ENCODE measurements at regions not wholly inside any gene's neighbourhood (a gene's known extent, or its start where the extent isn't known, plus 50 kb on each side); places are given as distances from the start of the nearest gene placed in this dataset.

GRCh38 chrX:39577985-39578869, 519.5 kb downstream of the BCOR start:
- DNase-seq = no peak

GRCh38 chrX:39580043-39580442, 517.7 kb downstream of the BCOR start:
- DNase-seq = no peak

- no peak for DNase-seq
Observed at GRCh38 chrX:39581411-39581810, 516.3 kb downstream of the BCOR start.

DNA sequence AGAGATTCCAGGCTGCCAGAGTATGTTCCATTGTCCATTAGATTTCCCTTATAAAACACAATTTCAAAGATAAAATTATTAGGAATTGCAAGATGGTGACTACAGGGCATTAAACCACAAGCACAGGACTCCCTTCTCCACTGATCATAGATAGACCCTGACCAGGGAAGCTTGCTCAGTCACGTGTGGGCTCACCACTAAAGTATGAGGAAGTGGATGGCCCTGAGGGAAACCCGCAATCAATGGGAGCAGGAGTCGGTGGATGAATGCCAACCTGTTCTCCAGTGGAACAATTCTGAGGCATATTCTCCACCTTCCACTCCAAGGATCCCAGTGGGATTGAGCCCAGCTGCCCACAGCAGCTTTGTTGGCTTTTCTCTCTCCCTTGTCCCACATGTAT, 515.7 kb downstream of the BCOR start:
- no peak for DNase-seq

DNA sequence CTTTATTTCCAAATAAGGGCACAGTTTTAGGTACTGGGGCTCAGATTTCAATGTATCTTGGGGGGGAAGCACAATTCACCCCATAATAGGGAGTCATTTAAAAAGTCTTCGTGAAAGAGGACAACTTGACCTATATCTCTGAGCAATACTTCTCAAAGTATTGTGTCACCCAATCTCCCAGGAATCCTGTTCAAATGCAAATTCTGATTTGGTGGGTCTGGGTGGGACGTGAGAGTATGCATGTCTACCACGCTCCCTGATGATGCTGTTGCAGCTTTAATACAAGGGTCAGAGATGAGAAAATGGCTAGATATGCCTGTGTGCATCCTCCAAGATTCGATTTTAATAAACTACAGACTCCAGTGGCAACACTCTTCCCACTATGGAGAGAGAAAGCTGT, 514.8 kb downstream of the BCOR start:
- DNase-seq = no peak

DNA sequence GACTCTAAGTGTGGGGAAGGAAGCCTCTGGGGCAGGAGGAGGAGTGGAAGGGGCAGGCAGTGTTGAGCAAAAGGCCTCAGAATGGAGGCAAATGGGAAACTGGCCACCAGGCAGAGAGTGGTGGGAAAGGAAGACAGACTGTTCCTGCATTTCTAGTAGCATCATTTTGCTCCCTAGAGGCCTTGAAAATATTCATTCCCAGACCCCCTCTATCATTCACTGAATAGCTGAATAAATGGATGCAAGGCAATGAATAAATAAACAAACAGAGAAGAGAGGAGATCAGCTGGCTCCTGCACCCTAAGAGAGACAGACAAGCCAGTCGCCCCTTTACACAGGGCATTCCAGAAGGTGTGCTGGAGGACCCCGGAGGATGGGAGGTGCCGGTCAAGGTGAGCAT, 511.9 kb downstream of the BCOR start:
- DNase-seq = no peak

- no peak for DNase-seq
Observed at GRCh38 chrX:39586359-39586758, 511.4 kb downstream of the BCOR start.

GRCh38 chrX:39591099-39591498, 506.7 kb downstream of the BCOR start:
- DNase-seq = no peak

- DNase-seq = no peak
Observed at GRCh38 chrX:39592776-39593175, 505.0 kb downstream of the BCOR start.

DNA sequence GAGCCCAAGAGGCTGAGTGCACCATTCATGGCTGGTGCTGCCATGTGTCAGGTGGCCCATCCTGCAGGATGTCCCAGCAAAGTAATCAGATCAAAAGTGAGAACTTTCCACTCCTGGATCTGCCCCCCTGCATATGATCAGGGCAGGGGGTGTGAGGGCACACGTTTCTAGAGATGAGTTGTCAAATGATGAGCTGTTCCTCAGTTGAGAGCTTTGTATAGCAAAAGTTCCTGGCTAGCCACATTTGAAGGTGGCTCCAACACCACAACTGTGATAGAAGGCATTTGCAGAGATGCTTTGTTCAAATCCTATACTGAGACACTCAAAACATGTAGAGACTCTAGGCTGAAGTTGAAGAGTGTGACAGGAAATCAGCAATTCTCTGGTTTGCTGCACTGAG, 501.8 kb downstream of the BCOR start:
- DNase-seq = no peak

GRCh38 chrX:39596437-39596836, 501.3 kb downstream of the BCOR start:
- DNase-seq = no peak

DNA sequence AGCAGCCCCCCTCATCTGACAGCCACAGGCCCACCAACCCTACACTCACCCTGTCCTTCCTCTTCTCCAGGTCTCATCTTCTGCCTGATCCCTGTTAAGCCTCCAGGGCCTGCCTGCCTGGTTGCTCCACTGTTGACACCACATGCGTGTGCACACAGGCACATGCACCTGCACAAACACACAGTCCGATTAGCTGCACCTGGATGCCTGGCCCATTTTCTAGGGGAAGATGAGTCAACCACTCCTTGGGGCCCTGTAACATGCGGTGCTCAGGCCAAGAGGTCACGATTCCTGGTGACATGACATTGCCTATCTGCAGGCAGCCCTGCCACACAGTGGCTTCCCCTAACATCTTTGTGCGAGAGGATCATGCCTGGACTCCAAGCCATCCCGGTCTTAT, 498.4 kb downstream of the BCOR start:
- DNase-seq = no peak

- no peak for DNase-seq
Observed at GRCh38 chrX:39600222-39600621, 497.5 kb downstream of the BCOR start.

DNA sequence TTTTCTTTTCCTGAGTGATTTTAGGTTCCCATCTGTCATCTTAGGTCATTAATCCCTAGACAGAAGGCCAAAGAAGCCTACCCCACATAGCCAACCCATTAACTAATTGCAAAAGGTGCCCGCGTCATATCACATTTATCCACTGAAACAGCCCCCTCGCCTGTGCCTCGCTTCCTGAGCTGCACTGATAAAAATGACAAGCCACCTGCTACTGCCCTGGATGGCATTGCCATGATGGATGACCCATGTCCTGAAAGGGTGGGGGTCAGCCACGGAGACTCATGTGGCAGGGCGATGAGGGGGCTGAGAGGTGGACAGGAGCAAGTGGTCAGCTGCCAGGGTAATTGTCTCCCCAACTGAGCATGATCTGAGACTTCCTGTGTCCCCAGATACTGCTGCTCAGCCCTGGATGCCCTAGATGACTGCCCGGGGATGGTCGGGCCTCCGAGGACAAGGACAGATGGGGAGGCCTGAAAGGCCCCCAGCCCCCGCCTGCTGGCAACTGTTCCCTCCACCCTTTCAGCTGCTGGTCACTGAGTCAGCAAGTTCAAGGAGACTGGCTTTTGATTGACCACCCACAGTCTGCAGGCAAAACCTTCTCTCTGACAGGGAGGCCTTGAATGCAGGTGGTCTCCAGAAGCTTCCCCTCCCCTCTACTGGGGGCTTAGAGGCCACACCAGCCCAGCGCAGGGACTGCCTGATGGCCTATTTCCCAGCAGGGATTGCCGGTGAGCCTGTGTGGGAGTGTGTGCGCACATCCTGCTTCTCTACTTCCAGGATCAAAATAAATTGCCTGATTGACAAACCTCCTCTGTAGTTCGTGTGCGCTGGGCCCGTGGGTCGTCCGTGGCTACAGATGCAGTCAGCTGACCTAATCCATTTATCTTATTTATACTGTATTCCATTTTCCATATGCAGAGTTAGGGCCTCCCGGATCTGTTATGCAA, 496.3 kb downstream of the BCOR start:
- DNase-seq = no peak

DNA sequence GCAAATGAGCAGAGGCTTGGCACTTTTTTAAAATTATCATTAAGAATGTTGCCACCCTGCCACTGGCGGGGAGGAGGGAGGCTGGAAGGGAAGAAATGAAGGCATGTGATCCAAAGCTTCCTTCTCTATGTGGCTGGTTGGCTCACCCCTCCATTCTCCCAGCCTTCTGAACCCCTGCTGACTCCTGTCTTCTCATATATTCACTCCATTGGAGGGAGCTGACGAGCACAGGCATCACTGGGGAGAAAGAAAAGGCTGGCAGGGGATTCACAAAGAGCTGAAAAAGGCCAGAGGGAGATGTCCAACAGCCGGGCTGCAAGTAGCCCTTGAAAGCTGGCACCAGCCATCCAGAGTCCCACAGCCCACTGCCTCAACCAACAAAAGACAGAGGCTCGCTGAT, 495.6 kb downstream of the BCOR start:
- DNase-seq = no peak

GRCh38 chrX:39603230-39603629, 494.5 kb downstream of the BCOR start:
- DNase-seq = no peak

GRCh38 chrX:39605183-39605582, 492.6 kb downstream of the BCOR start:
- DNase-seq = no peak

- no peak for DNase-seq
Observed at GRCh38 chrX:39605866-39606265, 491.9 kb downstream of the BCOR start.

DNA sequence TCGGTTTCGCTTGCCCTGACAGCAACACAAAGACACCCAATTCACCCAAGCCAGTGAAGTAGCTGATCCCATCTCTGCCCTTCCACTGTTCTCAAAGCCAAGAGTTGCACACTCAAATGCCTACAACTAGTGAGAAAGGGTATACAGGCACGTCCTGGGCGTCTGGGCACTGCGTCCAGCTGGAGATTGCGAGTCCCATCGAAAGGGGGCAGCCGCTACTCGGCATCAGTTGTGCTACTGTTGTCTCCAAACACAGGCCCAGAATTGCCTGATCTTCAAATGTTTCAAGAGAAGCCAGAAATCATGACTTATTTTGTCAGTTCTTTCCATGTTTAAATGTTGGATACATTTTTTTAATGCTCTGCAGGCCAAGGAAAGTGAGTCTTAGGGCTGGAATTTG, 487.8 kb downstream of the BCOR start:
- peak in 1 of 2 donors; percentile 12 for DNase-seq

- DNase-seq = no peak
Observed at GRCh38 chrX:39611468-39611867, 486.3 kb downstream of the BCOR start.

GRCh38 chrX:39613482-39613995, 484.2 kb downstream of the BCOR start:
- DNase-seq = no peak

DNA sequence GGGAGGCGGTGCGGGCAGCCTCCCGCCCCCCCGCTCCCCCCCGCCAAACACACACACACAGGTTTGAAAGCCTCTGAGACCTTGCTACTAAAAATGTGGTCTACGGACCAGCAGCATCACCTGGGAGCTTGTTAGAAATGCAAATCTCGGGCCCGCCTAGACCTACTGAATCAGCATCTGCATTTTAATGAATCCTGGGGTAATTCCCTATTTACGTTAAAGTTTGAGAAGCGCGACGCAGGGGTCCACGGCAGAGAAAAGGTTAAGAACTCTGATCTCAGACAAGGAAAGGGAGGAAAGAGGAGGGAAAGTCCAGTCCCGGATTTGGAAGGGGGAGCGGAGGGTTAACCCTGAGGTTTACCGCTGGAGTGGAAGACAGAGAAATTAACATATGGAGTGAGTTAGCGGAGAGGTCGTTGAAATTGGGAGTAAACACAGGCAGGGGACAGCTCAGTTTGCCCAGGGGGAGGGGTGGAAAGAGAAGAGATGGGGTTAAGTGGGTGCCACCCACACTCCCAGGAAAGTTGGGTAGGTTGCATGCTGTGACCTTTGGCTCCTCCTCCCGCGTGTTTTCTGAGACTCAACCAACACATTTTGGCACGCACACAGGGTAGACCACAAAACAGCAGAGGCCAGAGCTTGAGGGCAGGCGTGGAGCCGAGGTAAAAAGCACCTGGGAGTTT, 483.6 kb downstream of the BCOR start:
- DNase-seq = no peak

DNA sequence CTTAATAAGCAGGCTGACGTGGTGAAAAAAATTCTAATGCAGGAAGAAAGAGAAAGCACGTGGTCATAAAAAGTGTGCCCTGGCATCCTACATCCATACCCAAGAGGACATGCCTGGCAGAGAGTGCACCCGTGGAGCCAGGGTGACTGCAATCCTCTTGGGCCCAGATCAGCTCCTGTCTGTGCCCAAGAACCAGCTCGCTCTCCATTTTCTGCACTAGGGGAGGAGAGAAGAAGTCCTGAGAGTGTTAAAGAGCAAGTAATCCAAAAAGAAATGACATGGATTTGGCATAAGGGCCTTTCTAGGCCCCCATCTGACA, 483.1 kb downstream of the BCOR start:
- no peak for DNase-seq

Measured in hippocampal formation (tissue), 2 donors.